Fibroblast of villous mesenchyme (primary cell): ENCODE measurements at regions not wholly inside any gene's neighbourhood (a gene's known extent, or its start where the extent isn't known, plus 50 kb on each side); places are given as distances from the start of the nearest gene placed in this dataset.

Experiments
- DNase-seq: peaks from one replicate; pipeline ENCODE4 v3.0.0-alpha.2; 2010; ENCODE audit warnings: low read depth
- H3K4me3 ChIP-seq: 2 replicates; pipeline ENCODE4 v1.5.1; 2011; ENCODE audit warnings: low read depth, mild to moderate bottlenecking, low read length
- CTCF ChIP-seq: IDR thresholded peaks from 2 replicates; pipeline ENCODE4 v1.5.1; 2012; ENCODE audit warnings: low read depth, mild to moderate bottlenecking, low read length; ENCODE audit not compliant: insufficient read depth

- no peak for DNase-seq
- TF ChIP-seq CTCF: no peak
- H3K4me3 ChIP-seq: no peak overlapping the region
These were observed 744.6 kb upstream of the POU3F3 start for GRCh38 chr2:104109356-104109755.

- DNase-seq: no peak
These were observed 735.0 kb upstream of the POU3F3 start for GRCh38 chr2:104118889-104119288.

GRCh38 chr2:104120171-104120570 lies 733.7 kb upstream of the POU3F3 start:
- H3K4me3 ChIP-seq: no peak overlapping the region
- no peak for TF ChIP-seq CTCF
- DNase-seq: no peak

More at GRCh38 chr2:104118889-104119288, 735.0 kb upstream of the POU3F3 start:
- no peak overlapping the region for H3K4me3 ChIP-seq
- TF ChIP-seq CTCF: no peak

GRCh38 chr2:104125096-104125495 lies 728.8 kb upstream of the POU3F3 start:
- no peak overlapping the region for H3K4me3 ChIP-seq
- no peak for TF ChIP-seq CTCF
- DNase-seq: no peak

- no peak overlapping the region for H3K4me3 ChIP-seq
- no peak for TF ChIP-seq CTCF
- DNase-seq: no peak
These were observed 726.7 kb upstream of the POU3F3 start for GRCh38 chr2:104127049-104127770.

GRCh38 chr2:104140361-104140760 lies 713.6 kb upstream of the POU3F3 start:
- no peak for DNase-seq

More at GRCh38 chr2:104140361-104140760, 713.6 kb upstream of the POU3F3 start:
- no peak overlapping the region for H3K4me3 ChIP-seq
- no peak for TF ChIP-seq CTCF
